ENCODE measurements at regions not wholly inside any gene's neighbourhood (a gene's known extent, or its start where the extent isn't known, plus 50 kb on each side); places are given as distances from the start of the nearest gene placed in this dataset.

DNA sequence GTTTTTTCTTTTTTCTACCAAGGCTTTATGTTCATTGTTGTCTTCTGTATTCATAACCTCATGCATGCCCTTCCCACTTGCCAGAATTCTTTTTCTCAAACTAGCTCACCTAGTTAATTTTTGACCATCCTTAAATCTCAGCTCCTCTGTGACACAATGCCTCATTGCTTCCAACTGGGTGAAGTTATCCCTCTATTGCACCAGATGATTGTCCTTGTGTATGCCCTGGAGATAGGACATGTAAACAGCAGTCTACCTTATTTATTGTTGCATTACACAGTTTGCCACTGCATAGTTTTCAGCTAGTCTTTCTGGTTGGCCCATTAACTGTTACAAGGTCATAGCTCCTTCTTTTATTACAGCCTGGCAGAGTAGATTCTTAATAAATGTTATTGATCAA, 763.1 kb upstream of the COBL start:
- ChIA-PET POLR2A (no interaction called here), CTCF (no interaction called here)
- H3K36me3 ChIP-seq (ENCODE audit: control insufficient read depth in 2 of 2, insufficient read depth in 1 of 2, low read length in 2 of 2) = no peaks in the 10 kb centered on the region
- H3K27ac ChIP-seq (ENCODE audit: extremely low read depth, low read depth, low read length) = no peak overlapping the region
- H3K4me3 ChIP-seq (ENCODE audit: low read depth, low read length) = no peak overlapping the region
- TF ChIP-seq SP7 (tag by site-specific recombination; IDR thresholded peaks at IDR 0.05) (no peak), ZSCAN30 (tag by site-specific recombination; IDR thresholded peaks at IDR 0.05) (no peak), ZNF175 (tag by site-specific recombination; IDR thresholded peaks at IDR 0.05) (no peak), ZNF2 (tag by site-specific recombination; IDR thresholded peaks at IDR 0.05) (no peak), SETDB1 (IDR thresholded peaks at IDR 0.05; ENCODE audit: insufficient read length, low read length) (no peak), ZBTB48 (tag by site-specific recombination; IDR thresholded peaks at IDR 0.05) (no peak), ZNF707 (tag by site-specific recombination; IDR thresholded peaks at IDR 0.05) (no peak), PRDM4 (tag by site-specific recombination; IDR thresholded peaks at IDR 0.05) (no peak), ZNF157 (tag by site-specific recombination; IDR thresholded peaks at IDR 0.05) (no peak), ZFP41 (tag by site-specific recombination; IDR thresholded peaks at IDR 0.05; ENCODE audit: borderline replicate concordance) (no peak), ZNF394 (tag by site-specific recombination; IDR thresholded peaks at IDR 0.05; ENCODE audit: borderline replicate concordance) (no peak)
- no peaks in the 10 kb centered on the region for H3K9me3 ChIP-seq (ENCODE audit: control insufficient read depth, insufficient read depth, low read depth, low read length)
- H3K4me1 ChIP-seq (ENCODE audit: control insufficient read depth, insufficient read depth, low read length) = no peaks in the 10 kb centered on the region

DNA sequence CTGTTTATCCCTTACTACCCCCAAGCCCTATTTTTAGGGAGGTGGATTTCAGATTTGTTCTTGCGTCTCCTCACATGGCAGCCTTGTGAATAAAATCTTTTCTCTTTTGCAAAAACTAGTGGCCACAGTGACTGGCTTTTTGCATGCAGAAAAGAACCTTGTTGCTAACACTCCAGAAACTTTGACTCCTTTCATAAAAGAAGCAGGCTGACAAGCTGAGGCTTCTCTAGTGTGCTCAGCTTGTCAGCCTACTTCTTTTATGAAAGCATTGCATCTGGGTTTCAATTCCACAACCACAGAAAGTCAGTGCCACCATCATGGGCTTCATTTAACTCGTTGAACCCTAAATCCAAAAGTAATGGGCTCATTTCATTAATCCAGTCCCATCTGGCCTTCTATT, 761.0 kb upstream of the COBL start:
- H3K4me3 ChIP-seq (ENCODE audit: low read depth, low read length) = no peak overlapping the region
- no peaks in the 10 kb centered on the region for H3K36me3 ChIP-seq (ENCODE audit: control insufficient read depth in 2 of 2, insufficient read depth in 1 of 2, low read length in 2 of 2)
- H3K27ac ChIP-seq (ENCODE audit: extremely low read depth, low read depth, low read length) = no peak overlapping the region
- ChIA-PET POLR2A (no interaction called here), CTCF (no interaction called here)
- H3K9me3 ChIP-seq (ENCODE audit: control insufficient read depth, insufficient read depth, low read depth, low read length) = no peaks in the 10 kb centered on the region
- TF ChIP-seq ZNF426 (tag by site-specific recombination; IDR thresholded peaks at IDR 0.05) (no peak), SCRT2 (tag by site-specific recombination; IDR thresholded peaks at IDR 0.05) (no peak), ZNF354C (tag by site-specific recombination; IDR thresholded peaks at IDR 0.05; ENCODE audit: borderline replicate concordance, low read depth) (no peak), ZNF677 (tag by site-specific recombination; IDR thresholded peaks at IDR 0.05) (no peak), ZNF239 (tag by site-specific recombination; IDR thresholded peaks at IDR 0.05) (no peak), ZNF223 (tag by site-specific recombination; IDR thresholded peaks at IDR 0.05) (no peak), ZNF571 (tag by site-specific recombination; IDR thresholded peaks at IDR 0.05) (no peak), ZNF114 (tag by site-specific recombination; IDR thresholded peaks at IDR 0.05) (no peak), ZNF777 (tag by site-specific recombination; IDR thresholded peaks at IDR 0.05; ENCODE audit: borderline replicate concordance) (no peak), ZIC2 (tag by site-specific recombination; IDR thresholded peaks at IDR 0.05) (no peak), GLI4 (tag by site-specific recombination; IDR thresholded peaks at IDR 0.05) (no peak), ZBTB48 (tag by site-specific recombination; IDR thresholded peaks at IDR 0.05) (no peak)
- TF ChIP-seq, protein P1, sequence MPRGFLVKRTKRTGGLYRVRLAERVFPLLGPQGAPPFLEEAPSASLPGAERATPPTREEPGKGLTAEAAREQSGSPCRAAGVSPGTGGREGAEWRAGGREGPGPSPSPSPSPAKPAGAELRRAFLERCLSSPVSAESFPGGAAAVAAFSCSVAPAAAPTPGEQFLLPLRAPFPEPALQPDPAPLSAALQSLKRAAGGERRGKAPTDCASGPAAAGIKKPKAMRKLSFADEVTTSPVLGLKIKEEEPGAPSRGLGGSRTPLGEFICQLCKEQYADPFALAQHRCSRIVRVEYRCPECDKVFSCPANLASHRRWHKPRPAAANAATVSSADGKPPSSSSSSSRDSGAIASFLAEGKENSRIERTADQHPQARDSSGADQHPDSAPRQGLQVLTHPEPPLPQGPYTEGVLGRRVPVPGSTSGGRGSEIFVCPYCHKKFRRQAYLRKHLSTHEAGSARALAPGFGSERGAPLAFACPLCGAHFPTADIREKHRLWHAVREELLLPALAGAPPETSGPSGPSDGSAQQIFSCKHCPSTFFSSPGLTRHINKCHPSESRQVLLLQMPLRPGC (tag by site-specific recombination; IDR thresholded peaks at IDR 0.05) = no peak
- TF ChIP-seq, protein P2, sequence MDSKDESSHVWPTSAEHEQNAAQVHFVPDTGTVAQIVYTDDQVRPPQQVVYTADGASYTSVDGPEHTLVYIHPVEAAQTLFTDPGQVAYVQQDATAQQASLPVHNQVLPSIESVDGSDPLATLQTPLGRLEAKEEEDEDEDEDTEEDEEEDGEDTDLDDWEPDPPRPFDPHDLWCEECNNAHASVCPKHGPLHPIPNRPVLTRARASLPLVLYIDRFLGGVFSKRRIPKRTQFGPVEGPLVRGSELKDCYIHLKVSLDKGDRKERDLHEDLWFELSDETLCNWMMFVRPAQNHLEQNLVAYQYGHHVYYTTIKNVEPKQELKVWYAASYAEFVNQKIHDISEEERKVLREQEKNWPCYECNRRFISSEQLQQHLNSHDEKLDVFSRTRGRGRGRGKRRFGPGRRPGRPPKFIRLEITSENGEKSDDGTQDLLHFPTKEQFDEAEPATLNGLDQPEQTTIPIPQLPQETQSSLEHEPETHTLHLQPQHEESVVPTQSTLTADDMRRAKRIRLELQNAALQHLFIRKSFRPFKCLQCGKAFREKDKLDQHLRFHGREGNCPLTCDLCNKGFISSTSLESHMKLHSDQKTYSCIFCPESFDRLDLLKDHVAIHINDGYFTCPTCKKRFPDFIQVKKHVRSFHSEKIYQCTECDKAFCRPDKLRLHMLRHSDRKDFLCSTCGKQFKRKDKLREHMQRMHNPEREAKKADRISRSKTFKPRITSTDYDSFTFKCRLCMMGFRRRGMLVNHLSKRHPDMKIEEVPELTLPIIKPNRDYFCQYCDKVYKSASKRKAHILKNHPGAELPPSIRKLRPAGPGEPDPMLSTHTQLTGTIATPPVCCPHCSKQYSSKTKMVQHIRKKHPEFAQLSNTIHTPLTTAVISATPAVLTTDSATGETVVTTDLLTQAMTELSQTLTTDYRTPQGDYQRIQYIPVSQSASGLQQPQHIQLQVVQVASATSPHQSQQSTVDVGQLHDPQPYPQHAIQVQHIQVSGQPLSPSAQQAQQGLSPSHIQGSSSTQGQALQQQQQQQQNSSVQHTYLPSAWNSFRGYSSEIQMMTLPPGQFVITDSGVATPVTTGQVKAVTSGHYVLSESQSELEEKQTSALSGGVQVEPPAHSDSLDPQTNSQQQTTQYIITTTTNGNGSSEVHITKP (tag by site-specific recombination; IDR thresholded peaks at IDR 0.05) = no peak
- TF ChIP-seq, protein P3, sequence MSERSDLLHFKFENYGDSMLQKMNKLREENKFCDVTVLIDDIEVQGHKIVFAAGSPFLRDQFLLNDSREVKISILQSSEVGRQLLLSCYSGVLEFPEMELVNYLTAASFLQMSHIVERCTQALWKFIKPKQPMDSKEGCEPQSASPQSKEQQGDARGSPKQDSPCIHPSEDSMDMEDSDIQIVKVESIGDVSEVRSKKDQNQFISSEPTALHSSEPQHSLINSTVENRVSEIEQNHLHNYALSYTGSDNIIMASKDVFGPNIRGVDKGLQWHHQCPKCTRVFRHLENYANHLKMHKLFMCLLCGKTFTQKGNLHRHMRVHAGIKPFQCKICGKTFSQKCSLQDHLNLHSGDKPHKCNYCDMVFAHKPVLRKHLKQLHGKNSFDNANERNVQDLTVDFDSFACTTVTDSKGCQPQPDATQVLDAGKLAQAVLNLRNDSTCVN (tag by site-specific recombination; optimal IDR thresholded peaks at IDR 0.05) = no peak
- no peaks in the 10 kb centered on the region for H3K4me1 ChIP-seq (ENCODE audit: control insufficient read depth, insufficient read depth, low read length)

All from HEK293 (cell line).